ENCODE measurements at regions not wholly inside any gene's neighbourhood (a gene's known extent, or its start where the extent isn't known, plus 50 kb on each side); places are given as distances from the start of the nearest gene placed in this dataset.
A peak's percentile ranks its signal among the peaks of the same experiment; 100 is the strongest.
"Not testable (repeated sequence)": the region's sequence is repeated elsewhere in the genome, so short reads cannot be mapped to it uniquely, and the experiment has no call there.

- not testable (repeated sequence) for DNase-seq (ENCODE audit: low read depth)
These were observed 75.6 kb downstream of the MRPL39 start for GRCh38 chr21:25531538-25532250.

- DNase-seq (ENCODE audit: low read depth), result no peak
These were observed 78.8 kb downstream of the MRPL39 start for GRCh38 chr21:25528515-25528914.

- no peak for DNase-seq (ENCODE audit: low read depth)
These were observed 88.8 kb downstream of the MRPL39 start for GRCh38 chr21:25518491-25518911.

- DNase-seq (ENCODE audit: low read depth), result no peak
These were observed 91.5 kb downstream of the MRPL39 start for GRCh38 chr21:25515484-25516405.

GRCh38 chr21:25513810-25514209 lies 93.5 kb downstream of the MRPL39 start:
- peak; percentile 16 for DNase-seq (ENCODE audit: low read depth)

GRCh38 chr21:25512095-25513081 lies 94.9 kb downstream of the MRPL39 start:
- no peak for DNase-seq (ENCODE audit: low read depth)

GRCh38 chr21:25509862-25510261 lies 97.4 kb downstream of the MRPL39 start:
- DNase-seq (ENCODE audit: low read depth), result no peak

GRCh38 chr21:25508364-25508763 lies 98.9 kb downstream of the MRPL39 start:
- no peak for DNase-seq (ENCODE audit: low read depth)

GRCh38 chr21:25507522-25507921 lies 99.8 kb downstream of the MRPL39 start:
- DNase-seq (ENCODE audit: low read depth), result no peak

GRCh38 chr21:25506887-25507286 lies 100.4 kb downstream of the MRPL39 start:
- no peak for DNase-seq (ENCODE audit: low read depth)

GRCh38 chr21:25506261-25506660 lies 101.0 kb downstream of the MRPL39 start:
- no peak for DNase-seq (ENCODE audit: low read depth)

GRCh38 chr21:25503981-25504380 lies 103.3 kb downstream of the MRPL39 start:
- DNase-seq (ENCODE audit: low read depth), result no peak

- DNase-seq (ENCODE audit: low read depth), result peak; percentile 15
These were observed 105.2 kb downstream of the MRPL39 start for GRCh38 chr21:25501996-25502665.

GRCh38 chr21:25501462-25501861 lies 105.8 kb downstream of the MRPL39 start:
- DNase-seq (ENCODE audit: low read depth), result no peak

- no peak for DNase-seq (ENCODE audit: low read depth)
These were observed 106.7 kb downstream of the MRPL39 start for GRCh38 chr21:25500598-25500997.

GRCh38 chr21:25496825-25497482 lies 110.3 kb downstream of the MRPL39 start:
- no peak for DNase-seq (ENCODE audit: low read depth)

GRCh38 chr21:25494804-25495203 lies 112.5 kb downstream of the MRPL39 start:
- no peak for DNase-seq (ENCODE audit: low read depth)

- DNase-seq (ENCODE audit: low read depth), result no peak
These were observed 113.6 kb downstream of the MRPL39 start for GRCh38 chr21:25493722-25494121.

- DNase-seq (ENCODE audit: low read depth), result no peak
These were observed 116.0 kb downstream of the MRPL39 start for GRCh38 chr21:25491267-25491666.

- DNase-seq (ENCODE audit: low read depth), result no peak
These were observed 116.5 kb downstream of the MRPL39 start for GRCh38 chr21:25490742-25491141.

- no peak for DNase-seq (ENCODE audit: low read depth)
These were observed 117.6 kb downstream of the MRPL39 start for GRCh38 chr21:25489673-25490072.
